IMR-90 (cell line): ENCODE measurements at regions not wholly inside any gene's neighbourhood (a gene's known extent, or its start where the extent isn't known, plus 50 kb on each side); places are given as distances from the start of the nearest gene placed in this dataset.

ENCODE experiments used
- ATAC-seq: fragments of 200-7000 bp; cut with Tn5 transposase; 2 replicates; pipeline ENCODE4 v1.9.1; 2020; ENCODE audit warnings: low read depth, mild to moderate bottlenecking, moderate library complexity
- BruUV-seq: library from RNA; stranded (reverse); fragments of 400-500 nt; replicated peaks from 2 replicates; lab custom pipeline; 2021; lab: Mats Ljungman, UMichigan
- CTCF ChIA-PET: fragments of 300-600 bp; formaldehyde crosslinking; extraction: SDS; loops from one replicate; lab custom pipeline; 2021; ENCODE audit warnings: antibody characterized with exemption; lab: Yijun Ruan, JAX
- POLR2A ChIA-PET: fragments of 300-600 bp; sonication (Branson Sonifier 250); formaldehyde crosslinking; loops from one replicate; lab custom pipeline; 2022; ENCODE audit warnings: antibody characterized with exemption; ENCODE audit not compliant: unreplicated experiment; lab: Charles Lee
- DNase-seq: peaks from one replicate; pipeline ENCODE4 v3.0.0; 2013
- H2AFZ ChIP-seq: replicated peaks from 2 replicates; pipeline ENCODE3; 2013; ENCODE audit warnings: low read length, mild to moderate bottlenecking; ENCODE audit not compliant: poor library complexity
- H2AK5ac ChIP-seq: 2 replicates; pipeline ENCODE4 v1.6.1; 2013; ENCODE audit warnings: low read depth, low read length, inconsistent platforms
- H2AK9ac ChIP-seq: replicated peaks from 2 replicates; pipeline ENCODE3; 2013; ENCODE audit warnings: mild to moderate bottlenecking, low read depth, low read length, moderate library complexity; ENCODE audit not compliant: poor library complexity
- H2BK120ac ChIP-seq: 2 replicates; pipeline ENCODE4 v1.6.1; 2013; ENCODE audit warnings: low read depth, low read length, inconsistent platforms
- H2BK15ac ChIP-seq: 3 replicates; pipeline ENCODE4 v1.6.1; 2013; ENCODE audit warnings: low read depth, low read length, inconsistent platforms
- H2BK20ac ChIP-seq: 2 replicates; pipeline ENCODE4 v1.6.1; 2013; ENCODE audit warnings: low read depth, mild to moderate bottlenecking, inconsistent platforms, low read length, moderate library complexity
- H2BK5ac ChIP-seq: 2 replicates; pipeline ENCODE4 v1.6.1; 2013; ENCODE audit warnings: mild to moderate bottlenecking, low read depth, low read length, inconsistent platforms; ENCODE audit not compliant: poor library complexity, severe bottlenecking
- H3K14ac ChIP-seq: replicated peaks from 2 replicates; pipeline ENCODE4 v1.6.1; 2013; ENCODE audit warnings: low read depth, low read length, inconsistent platforms
- H3K18ac ChIP-seq: 2 replicates; pipeline ENCODE4 v1.6.1; 2013; ENCODE audit warnings: low read depth, low read length, control low read depth
- H3K23ac ChIP-seq: 2 replicates; pipeline ENCODE4 v1.6.1; 2013; ENCODE audit warnings: low read depth, low read length, inconsistent platforms
- H3K27ac ChIP-seq: 2 replicates; pipeline ENCODE4 v1.5.1; 2013; ENCODE audit warnings: mild to moderate bottlenecking, control low read depth, low read length; ENCODE audit not compliant: insufficient read depth
- H3K27me3 ChIP-seq: 2 replicates; pipeline ENCODE4 v1.6.1; 2013; ENCODE audit warnings: low read length; ENCODE audit not compliant: control insufficient read depth, insufficient read depth
- H3K36me3 ChIP-seq: 2 replicates; pipeline ENCODE4 v1.6.1; 2013; ENCODE audit warnings: low read length, mixed read lengths; ENCODE audit not compliant: control insufficient read depth, insufficient read depth
- H3K4ac ChIP-seq: 2 replicates; pipeline ENCODE4 v1.6.1; 2013; ENCODE audit warnings: low read depth, low read length, inconsistent platforms
- H3K4me1 ChIP-seq: 2 replicates; pipeline ENCODE4 v1.6.1; 2013; ENCODE audit warnings: low read length, mixed read lengths; ENCODE audit not compliant: control insufficient read depth, insufficient read depth
- H3K4me2 ChIP-seq: 2 replicates; pipeline ENCODE4 v1.6.1; 2013; ENCODE audit warnings: low read depth, mild to moderate bottlenecking, control low read depth, low read length, moderate library complexity
- H3K4me3 ChIP-seq: 2 replicates; pipeline ENCODE4 v1.5.1; 2013; ENCODE audit warnings: low read depth, mild to moderate bottlenecking, control low read depth, low read length, moderate library complexity; ENCODE audit not compliant: insufficient read depth
- H3K56ac ChIP-seq: 2 replicates; pipeline ENCODE4 v1.6.1; 2013; ENCODE audit warnings: low read length, inconsistent platforms; ENCODE audit not compliant: insufficient read depth; ENCODE audit errors: extremely low read depth
- H3K79me1 ChIP-seq, 2 experiments: 2 replicates each; pipeline ENCODE4 v1.6.1; 2013; ENCODE audit warnings: low read length in 2 of 2, inconsistent platforms in 1 of 2, low read depth in 1 of 2
- H3K9ac ChIP-seq: 2 replicates; pipeline ENCODE4 v1.6.1; 2013; ENCODE audit warnings: low read depth, low read length, control low read depth
- H3K9me1 ChIP-seq: 2 replicates; pipeline ENCODE4 v1.6.1; 2013; ENCODE audit warnings: low read length, inconsistent platforms; ENCODE audit not compliant: insufficient read depth
- H3K9me3 ChIP-seq: 2 replicates; pipeline ENCODE4 v1.6.1; 2013; ENCODE audit warnings: low read length; ENCODE audit not compliant: control insufficient read depth, insufficient read depth
- H4K20me1 ChIP-seq: 2 replicates; pipeline ENCODE4 v1.6.1; 2013; ENCODE audit warnings: low read length, inconsistent platforms; ENCODE audit not compliant: insufficient read depth
- H4K5ac ChIP-seq: 2 replicates; pipeline ENCODE4 v1.6.1; 2013; ENCODE audit warnings: mild to moderate bottlenecking, low read depth, low read length, control low read depth
- H4K8ac ChIP-seq, 2 experiments: 2 replicates each; pipeline ENCODE4 v1.6.1; 2013; ENCODE audit warnings: low read depth in 2 of 2, low read length in 2 of 2, control low read depth in 1 of 2, inconsistent platforms in 1 of 2
- H4K91ac ChIP-seq: 2 replicates; pipeline ENCODE4 v1.6.1; 2013; ENCODE audit warnings: low read depth, low read length, inconsistent platforms; ENCODE audit not compliant: insufficient read depth
- BHLHE40 ChIP-seq: fragments of 150-350 bp; IDR thresholded peaks from 2 replicates; pipeline ENCODE4 v1.6.1; 2016; ENCODE audit warnings: mild to moderate bottlenecking, low read depth, low read length
- CEBPB ChIP-seq: IDR thresholded peaks from 2 replicates; pipeline ENCODE4 v1.6.1; 2012; ENCODE audit warnings: low read depth, low read length, improper control_type of control experiment
- CHD1 ChIP-seq: IDR thresholded peaks from 2 replicates; pipeline ENCODE4 v1.6.1; 2012; ENCODE audit warnings: low read depth, low read length, improper control_type of control experiment
- FOS ChIP-seq: fragments of 150-350 bp; IDR thresholded peaks from 2 replicates; pipeline ENCODE4 v1.6.1; 2016; ENCODE audit warnings: low read depth, low read length
- MAFK ChIP-seq: IDR thresholded peaks from 2 replicates; pipeline ENCODE4 v1.6.1; 2012; ENCODE audit warnings: low read depth, low read length, improper control_type of control experiment
- MAZ ChIP-seq: IDR thresholded peaks from 2 replicates; pipeline ENCODE4 v1.6.1; 2012; ENCODE audit warnings: low read depth, mild to moderate bottlenecking, low read length, improper control_type of control experiment, moderate library complexity, borderline replicate concordance
- MXI1 ChIP-seq: IDR thresholded peaks from 2 replicates; pipeline ENCODE4 v1.6.1; 2012; ENCODE audit warnings: low read depth, mild to moderate bottlenecking, low read length, moderate library complexity, borderline replicate concordance
- NFE2L2 ChIP-seq: fragments of 150-350 bp; IDR thresholded peaks from 2 replicates; pipeline ENCODE4 v1.6.1; 2016; ENCODE audit warnings: low read depth, mild to moderate bottlenecking, low read length
- POLR2A ChIP-seq: IDR thresholded peaks from 2 replicates; pipeline ENCODE4 v1.6.1; 2012; ENCODE audit warnings: mild to moderate bottlenecking, low read depth, low read length
- RAD21 ChIP-seq: IDR thresholded peaks from 2 replicates; pipeline ENCODE4 v1.6.1; 2012; ENCODE audit warnings: low read length, improper control_type of control experiment
- RCOR1 ChIP-seq: IDR thresholded peaks from 2 replicates; pipeline ENCODE4 v1.6.1; 2012; ENCODE audit warnings: mild to moderate bottlenecking, low read length, improper control_type of control experiment; ENCODE audit not compliant: insufficient replicate concordance
- RFX5 ChIP-seq: IDR thresholded peaks from 2 replicates; pipeline ENCODE4 v1.8.0; 2012; ENCODE audit warnings: low read depth, mild to moderate bottlenecking, low read length, moderate library complexity
- SMC3 ChIP-seq: fragments of 150-350 bp; IDR thresholded peaks from 2 replicates; pipeline ENCODE4 v1.6.1; 2016; ENCODE audit warnings: low read depth, mild to moderate bottlenecking, antibody characterized with exemption, low read length, moderate library complexity
- dilution Hi-C: fragments of 300-500 bp; cut with HindIII; formaldehyde crosslinking; loops from one replicate; pipeline ENCODE4 v1.14.3; 2018; ENCODE audit warnings: low sequenced_read_pairs; ENCODE audit not compliant: unreplicated experiment
- in situ Hi-C: fragments of 300-500 bp; cut with MboI; formaldehyde crosslinking; loops from 3 replicates; pipeline ENCODE4 v1.14.3; 2019; ENCODE audit warnings: low sequenced_read_pairs, inconsistent platforms, mixed read lengths
- intact Hi-C: fragments of 100-400 bp; cut with micrococcal nuclease; formaldehyde crosslinking; loops from 2 replicates; pipeline ENCODE4 v1.10.0; 2022
- TF ChIP-seq, protein P1 (sequence below): fragments of 150-350 bp; IDR thresholded peaks from 2 replicates; pipeline ENCODE4 v1.6.1; 2017; ENCODE audit warnings: mild to moderate bottlenecking, antibody characterized with exemption, low read length, low read depth
- TF ChIP-seq, protein P2 (sequence below): conservative IDR thresholded peaks from 2 replicates; pipeline ENCODE4 v1.5.1; 2012; ENCODE audit warnings: mild to moderate bottlenecking, low read depth, low read length, improper control_type of control experiment
- TF ChIP-seq, protein P3 (sequence below): fragments of 150-350 bp; IDR thresholded peaks from 2 replicates; pipeline ENCODE4 v1.6.1; 2016; ENCODE audit warnings: low read depth, mild to moderate bottlenecking, low read length, moderate library complexity, borderline replicate concordance

DNA sequence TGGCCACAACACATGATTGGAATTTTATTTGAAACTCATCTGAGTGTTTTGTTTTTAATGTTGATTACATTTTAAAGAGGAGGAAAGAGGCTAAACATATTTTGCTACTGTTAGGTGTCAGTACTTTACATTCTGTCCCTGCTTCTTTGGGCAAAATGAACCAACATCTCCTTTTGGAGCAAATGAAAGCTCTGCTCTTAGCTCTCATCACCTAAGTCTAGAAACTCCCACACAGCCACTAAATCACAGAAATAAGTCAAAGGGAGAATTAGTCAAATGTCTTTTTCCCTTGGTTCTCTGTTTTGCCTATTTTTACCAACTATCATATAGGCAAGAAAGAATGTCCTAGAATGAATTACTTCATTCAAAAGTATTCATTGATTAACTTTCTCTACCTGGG, 666.8 kb downstream of the RNF144A start:
- H2AK5ac ChIP-seq = no peak overlapping the region
- ATAC-seq (no peak), DNase-seq (no peak)
- no peak overlapping the region for H3K56ac ChIP-seq
- POLR2A ChIA-PET = no interaction called here
- TF ChIP-seq RAD21 = no peak
- no peak for TF ChIP-seq RFX5
- no peak for TF ChIP-seq BHLHE40
- no peak for TF ChIP-seq CEBPB
- TF ChIP-seq CHD1 = no peak
- TF ChIP-seq, protein P1, sequence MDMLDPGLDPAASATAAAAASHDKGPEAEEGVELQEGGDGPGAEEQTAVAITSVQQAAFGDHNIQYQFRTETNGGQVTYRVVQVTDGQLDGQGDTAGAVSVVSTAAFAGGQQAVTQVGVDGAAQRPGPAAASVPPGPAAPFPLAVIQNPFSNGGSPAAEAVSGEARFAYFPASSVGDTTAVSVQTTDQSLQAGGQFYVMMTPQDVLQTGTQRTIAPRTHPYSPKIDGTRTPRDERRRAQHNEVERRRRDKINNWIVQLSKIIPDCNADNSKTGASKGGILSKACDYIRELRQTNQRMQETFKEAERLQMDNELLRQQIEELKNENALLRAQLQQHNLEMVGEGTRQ = no peak
- no peak for TF ChIP-seq MAZ
- TF ChIP-seq, protein P2, sequence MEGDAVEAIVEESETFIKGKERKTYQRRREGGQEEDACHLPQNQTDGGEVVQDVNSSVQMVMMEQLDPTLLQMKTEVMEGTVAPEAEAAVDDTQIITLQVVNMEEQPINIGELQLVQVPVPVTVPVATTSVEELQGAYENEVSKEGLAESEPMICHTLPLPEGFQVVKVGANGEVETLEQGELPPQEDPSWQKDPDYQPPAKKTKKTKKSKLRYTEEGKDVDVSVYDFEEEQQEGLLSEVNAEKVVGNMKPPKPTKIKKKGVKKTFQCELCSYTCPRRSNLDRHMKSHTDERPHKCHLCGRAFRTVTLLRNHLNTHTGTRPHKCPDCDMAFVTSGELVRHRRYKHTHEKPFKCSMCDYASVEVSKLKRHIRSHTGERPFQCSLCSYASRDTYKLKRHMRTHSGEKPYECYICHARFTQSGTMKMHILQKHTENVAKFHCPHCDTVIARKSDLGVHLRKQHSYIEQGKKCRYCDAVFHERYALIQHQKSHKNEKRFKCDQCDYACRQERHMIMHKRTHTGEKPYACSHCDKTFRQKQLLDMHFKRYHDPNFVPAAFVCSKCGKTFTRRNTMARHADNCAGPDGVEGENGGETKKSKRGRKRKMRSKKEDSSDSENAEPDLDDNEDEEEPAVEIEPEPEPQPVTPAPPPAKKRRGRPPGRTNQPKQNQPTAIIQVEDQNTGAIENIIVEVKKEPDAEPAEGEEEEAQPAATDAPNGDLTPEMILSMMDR = no peak
- no peak for TF ChIP-seq RCOR1
- TF ChIP-seq SMC3 = no peak
- TF ChIP-seq FOS = no peak
- TF ChIP-seq MAFK = no peak
- TF ChIP-seq, protein P3, sequence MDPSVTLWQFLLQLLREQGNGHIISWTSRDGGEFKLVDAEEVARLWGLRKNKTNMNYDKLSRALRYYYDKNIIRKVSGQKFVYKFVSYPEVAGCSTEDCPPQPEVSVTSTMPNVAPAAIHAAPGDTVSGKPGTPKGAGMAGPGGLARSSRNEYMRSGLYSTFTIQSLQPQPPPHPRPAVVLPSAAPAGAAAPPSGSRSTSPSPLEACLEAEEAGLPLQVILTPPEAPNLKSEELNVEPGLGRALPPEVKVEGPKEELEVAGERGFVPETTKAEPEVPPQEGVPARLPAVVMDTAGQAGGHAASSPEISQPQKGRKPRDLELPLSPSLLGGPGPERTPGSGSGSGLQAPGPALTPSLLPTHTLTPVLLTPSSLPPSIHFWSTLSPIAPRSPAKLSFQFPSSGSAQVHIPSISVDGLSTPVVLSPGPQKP = no peak
- no peak for TF ChIP-seq NFE2L2
- no peak for TF ChIP-seq MXI1
- TF ChIP-seq POLR2A = no peak
- no peak overlapping the region for H3K4me2 ChIP-seq
- no peak overlapping the region for H2BK5ac ChIP-seq
- no peak overlapping the region for H3K9ac ChIP-seq
- H2BK20ac ChIP-seq = no peak overlapping the region
- H3K27ac ChIP-seq = no peak overlapping the region
- no peak overlapping the region for H4K8ac ChIP-seq
- H3K4me1 ChIP-seq = no peaks in the 10 kb centered on the region
- no peak overlapping the region for H2AK9ac ChIP-seq
- no peaks in the 10 kb centered on the region for H3K36me3 ChIP-seq
- no peak overlapping the region for H3K14ac ChIP-seq
- BruUV-seq = no TSS peak
- H2AFZ ChIP-seq = no peak overlapping the region
- intact Hi-C loops = no loop called here
- no peak overlapping the region for H3K23ac ChIP-seq
- H3K9me3 ChIP-seq = no peaks in the 10 kb centered on the region; the same call in 1 of the 2 replicates
- dilution Hi-C loops = no loop called here
- H4K91ac ChIP-seq = no peak overlapping the region
- H3K9me1 ChIP-seq = no peaks in the 10 kb centered on the region
- H4K20me1 ChIP-seq = no peaks in the 10 kb centered on the region
- H2BK120ac ChIP-seq = no peak overlapping the region
- H3K27me3 ChIP-seq = no peaks in the 10 kb centered on the region
- CTCF ChIA-PET = no interaction called here
- no peak overlapping the region for H2BK15ac ChIP-seq
- no peak overlapping the region for H3K18ac ChIP-seq
- no peaks in the 10 kb centered on the region for H3K79me1 ChIP-seq
- in situ Hi-C loops = no loop called here
- H3K4ac ChIP-seq = no peak overlapping the region
- no peak overlapping the region for H4K5ac ChIP-seq
- H3K4me3 ChIP-seq = no peak overlapping the region
